Stimulated activated CD4-positive, alpha-beta T cell treated with anti-CD3 and anti-CD28 coated beads, Interleukin-12 subunit alpha, Interleukin-12 subunit beta, amount 100 ng/mL, for 24 hours (primary cell): ENCODE measurements at regions not wholly inside any gene's neighbourhood (a gene's known extent, or its start where the extent isn't known, plus 50 kb on each side); places are given as distances from the start of the nearest gene placed in this dataset.

Experiments
- DNase-seq, 2 experiments: peaks; one replicate each; pipeline ENCODE4 v3.0.0-alpha.2; 2020; ENCODE audit warnings: low read depth in 2 of 2

DNA sequence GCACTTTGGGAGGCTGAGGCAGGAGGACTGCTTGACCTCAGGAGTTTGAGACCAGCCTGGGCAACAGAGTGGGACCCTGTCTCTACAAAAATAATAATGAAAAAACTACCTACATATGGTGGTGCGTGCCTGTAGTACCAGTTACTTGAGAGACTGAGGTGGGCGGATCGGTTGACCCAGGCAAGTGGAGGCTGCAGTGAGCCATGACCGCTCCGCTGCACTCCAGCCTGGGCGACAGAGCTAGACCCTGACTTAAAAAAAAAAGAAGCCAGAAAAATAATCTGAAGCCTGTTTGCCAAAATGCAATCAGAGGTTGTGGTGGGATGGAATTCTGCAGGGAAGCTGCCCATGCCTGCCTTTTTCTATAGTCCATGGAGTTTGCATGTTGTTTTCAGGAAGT, 50.4 kb upstream of the GGTA1 start:
- no peak for DNase-seq

GRCh38 chr9:121550569-121551512, 51.2 kb upstream of the GGTA1 start:
- peak; percentile 51 to 64 for DNase-seq

- no peak for DNase-seq
Measured at GRCh38 chr9:121551985-121552753, 52.5 kb upstream of the GGTA1 start.

- DNase-seq: no peak
Measured at GRCh38 chr9:121556082-121556481, 56.4 kb upstream of the GGTA1 start.

DNA sequence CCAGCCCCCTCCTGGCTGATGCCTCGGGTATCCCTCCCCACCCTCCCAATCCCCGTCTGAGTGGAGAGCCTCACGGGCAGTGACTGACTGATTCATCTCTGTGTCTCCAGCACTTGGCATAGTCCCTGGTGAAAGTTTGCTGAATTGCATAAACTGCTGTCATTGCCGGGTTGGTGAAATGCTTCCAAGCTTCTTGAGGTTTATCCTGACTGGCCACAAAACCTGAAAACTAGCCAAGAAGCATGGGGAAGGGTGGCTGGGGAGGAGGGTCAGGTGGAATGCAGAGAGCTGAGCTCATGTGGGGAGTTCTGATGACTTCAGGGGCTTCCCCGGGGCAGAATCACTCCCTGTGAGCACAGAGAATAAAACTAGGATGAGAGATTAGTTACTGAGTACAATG, 56.9 kb upstream of the GGTA1 start:
- DNase-seq: no peak

- DNase-seq: peak in 1 of 2 experiments; percentile 8
Measured at GRCh38 chr9:121557581-121558447, 58.2 kb upstream of the GGTA1 start.

DNA sequence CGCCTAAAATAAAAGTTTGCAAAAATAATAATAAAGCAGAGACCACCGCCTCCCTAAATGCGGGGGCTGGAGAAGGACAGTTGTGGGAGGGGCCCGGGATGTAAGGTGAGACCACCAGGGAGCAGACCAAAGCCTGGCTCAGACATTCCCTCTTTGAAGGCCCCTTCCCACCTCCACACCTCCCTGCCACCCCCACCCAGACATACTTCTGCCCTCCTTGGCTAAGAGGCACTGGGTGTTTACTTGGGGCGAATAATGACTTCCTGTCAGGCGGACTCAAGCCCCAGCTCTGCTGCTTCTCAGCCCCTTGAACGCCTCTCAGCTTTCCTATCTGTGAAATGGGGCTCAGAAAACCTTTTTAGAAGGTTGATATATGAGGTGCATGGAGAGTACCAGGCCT, 58.8 kb upstream of the GGTA1 start:
- DNase-seq: no peak

- no peak for DNase-seq
Measured at GRCh38 chr9:121559183-121559582, 59.5 kb upstream of the GGTA1 start.

DNA sequence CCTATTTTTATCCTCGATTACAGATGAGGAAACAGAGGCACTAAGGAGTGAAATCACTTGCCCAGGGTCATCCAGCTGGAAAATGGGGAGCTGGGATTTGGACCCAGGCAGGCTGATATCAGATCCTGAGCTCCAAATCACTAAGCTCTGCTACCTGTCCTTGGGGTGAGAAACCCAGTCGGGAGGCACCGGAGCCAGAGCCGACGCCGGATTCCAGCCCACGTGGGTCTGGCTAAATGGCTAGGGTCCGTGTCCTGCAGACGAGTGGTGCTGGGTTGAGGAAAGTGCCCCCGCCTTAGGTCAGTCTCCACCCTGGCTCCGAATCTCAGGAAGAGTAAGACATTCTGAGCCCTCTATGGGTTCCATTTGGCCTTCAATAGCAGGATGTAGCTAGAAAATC, 61.3 kb upstream of the GGTA1 start:
- no peak for DNase-seq

DNA sequence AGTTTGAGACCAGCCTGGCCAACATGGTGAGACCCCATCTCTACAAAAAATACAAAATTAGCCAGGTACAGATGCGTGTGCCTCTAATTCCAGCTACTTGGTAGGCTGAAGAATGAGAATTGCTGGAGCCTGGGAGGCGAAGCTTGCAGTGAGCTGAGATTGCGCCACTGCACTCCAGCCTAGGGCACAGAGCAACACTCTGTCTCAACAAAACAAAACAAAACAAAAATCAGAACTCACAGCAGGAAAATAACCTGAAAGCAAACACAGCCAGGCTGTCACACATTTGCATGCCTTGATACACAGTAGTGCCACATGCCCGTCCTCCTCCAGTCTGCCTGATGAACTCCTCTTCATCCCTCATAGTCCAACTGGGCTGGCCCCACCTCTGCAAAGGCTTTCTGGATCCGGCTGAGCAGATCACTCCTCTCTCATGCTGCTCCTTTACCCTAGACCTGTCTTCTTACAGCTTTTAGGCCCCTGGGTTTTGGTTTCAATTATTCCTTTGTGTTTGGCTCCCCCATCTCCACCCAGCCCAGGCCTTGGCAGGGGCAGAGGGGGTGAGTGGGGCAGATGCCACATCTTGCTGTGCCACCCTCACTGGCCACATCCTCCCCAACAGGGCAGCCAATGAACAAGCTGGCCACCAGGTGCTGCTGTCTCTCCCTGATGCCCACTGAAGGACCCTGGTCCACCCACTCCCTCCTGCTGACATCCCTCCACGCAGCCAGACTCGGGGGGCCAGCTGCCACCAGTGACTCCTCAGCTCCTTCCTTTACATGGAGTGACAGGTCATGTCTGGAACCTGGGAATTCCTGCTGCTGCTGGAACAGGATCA, 62.0 kb upstream of the GGTA1 start:
- no peak for DNase-seq

DNA sequence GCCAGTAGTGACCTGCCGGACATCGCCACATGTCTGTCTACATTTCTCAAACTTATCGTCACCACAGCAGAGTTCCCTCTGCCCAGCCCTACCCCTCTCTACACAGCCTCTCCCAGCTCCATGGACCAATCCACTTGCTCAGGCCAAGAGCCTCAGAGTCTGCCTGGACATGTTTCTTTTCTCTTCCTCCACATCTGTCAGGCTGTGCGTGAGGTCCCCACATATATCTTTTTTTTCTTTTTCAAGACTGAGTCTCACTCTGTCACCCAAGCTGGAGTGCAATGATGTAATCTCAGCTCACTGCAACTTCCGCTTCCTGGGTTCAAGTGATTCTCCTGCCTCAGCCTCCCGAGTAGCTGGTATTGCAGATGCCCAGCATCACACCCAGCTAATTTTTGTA, 62.7 kb upstream of the GGTA1 start:
- no peak for DNase-seq

- DNase-seq: no peak
Measured at GRCh38 chr9:121563425-121563824, 63.8 kb upstream of the GGTA1 start.

DNA sequence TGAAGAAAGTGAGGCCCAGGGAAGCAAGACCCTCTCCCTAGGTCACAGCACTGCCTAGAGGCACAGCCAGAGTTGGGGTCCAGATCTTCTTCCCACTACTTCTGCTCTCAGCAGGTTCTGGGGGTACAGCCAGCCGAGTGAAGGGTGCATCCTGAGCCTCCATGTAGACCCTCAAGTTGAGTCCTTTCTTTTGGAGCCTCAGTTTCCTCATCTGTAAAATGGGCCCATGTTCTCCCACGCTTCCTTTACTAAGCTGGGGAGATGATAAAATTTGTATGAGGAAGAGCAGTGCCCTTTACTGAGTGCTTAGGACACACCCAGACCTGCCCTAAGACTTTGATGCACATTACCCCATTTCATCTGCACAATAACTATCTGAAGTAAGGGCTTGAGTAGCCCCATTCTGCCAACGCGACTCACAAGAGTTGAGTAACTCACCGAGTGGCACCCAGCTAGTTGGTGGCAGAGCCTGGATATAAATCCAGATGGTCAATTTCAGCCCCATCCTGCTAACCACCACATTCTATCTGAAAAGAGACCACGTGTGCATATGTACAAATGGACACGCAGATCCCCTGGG, 64.3 kb upstream of the GGTA1 start:
- no peak for DNase-seq

DNA sequence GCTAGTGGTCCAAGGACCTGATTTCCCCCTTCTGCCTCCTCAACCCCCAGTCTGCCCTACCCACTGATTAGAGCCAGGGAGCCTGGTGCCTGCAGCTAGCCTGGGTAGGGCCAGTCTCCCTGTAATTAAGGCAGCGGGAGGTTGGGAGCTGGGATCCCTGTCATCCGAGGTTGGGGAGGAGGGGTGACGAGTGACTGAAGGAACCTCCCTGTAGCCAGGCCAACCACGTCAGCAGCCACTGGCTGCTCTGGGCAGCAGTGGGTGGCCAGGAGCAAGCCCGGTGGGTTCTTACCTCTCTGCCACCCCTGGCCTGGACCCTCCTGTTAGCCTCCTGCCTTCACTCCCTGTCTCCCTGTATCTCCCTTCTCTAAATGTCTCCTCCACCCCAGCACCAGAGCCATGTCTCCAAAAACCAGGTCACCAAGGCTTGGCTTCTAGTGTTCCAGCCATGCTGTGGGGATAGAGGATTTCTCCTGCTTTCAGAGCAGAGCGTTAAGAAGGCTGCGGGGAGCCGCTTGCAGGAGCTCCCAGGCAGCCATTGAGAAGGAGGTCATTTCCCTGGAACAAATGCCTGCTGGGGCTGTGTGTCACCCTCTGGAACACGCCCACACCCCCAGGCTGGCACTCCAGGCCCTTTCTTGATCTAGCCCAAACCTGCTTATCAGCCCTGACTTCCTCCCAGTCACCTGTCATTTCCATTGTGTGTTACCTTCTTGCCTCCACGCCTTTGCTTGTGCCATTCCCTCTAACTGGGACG, 65.0 kb upstream of the GGTA1 start:
- DNase-seq: no peak

- DNase-seq: no peak
Measured at GRCh38 chr9:121566481-121567465, 67.1 kb upstream of the GGTA1 start.

DNA sequence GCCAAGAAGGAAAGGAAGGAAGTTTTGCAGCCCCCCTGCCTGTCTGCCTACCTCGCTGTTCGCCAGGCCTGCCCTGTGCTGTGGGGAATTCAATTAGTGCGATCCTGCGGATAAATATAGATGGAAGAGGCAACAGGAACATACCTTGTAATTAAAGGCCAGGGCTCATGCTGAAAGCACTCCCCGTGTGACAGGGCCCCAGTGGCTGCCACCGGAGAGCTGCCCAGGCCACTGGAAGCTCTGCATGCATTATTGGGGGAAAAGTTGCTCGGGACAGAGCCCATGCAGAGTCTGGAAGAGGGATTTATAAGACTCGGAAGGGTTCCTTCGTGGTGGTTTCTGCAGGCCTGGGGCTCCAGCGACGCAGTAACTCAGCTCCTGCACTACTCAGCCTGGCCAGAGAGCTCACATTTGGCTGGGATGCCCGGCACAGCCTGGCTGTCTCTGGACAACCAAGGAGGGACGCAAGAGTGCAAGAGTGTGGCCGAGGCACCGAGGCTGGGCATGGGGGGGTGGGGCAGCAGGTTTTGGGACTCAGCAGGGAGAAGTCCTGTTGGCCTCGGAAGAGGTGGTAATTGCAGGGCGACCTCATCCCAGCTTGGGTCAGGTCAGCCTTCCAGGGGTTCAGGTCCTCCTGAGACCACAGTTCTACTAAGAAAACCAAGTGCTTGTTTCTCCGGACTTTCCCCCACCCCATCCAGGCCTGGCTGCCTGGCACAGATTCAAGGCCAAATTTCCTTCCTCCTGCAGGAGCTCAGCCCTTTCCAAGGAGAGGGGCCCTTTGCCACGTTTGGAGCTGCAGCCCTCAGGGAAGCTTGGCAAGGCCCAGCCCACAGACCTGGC, 68.1 kb upstream of the GGTA1 start:
- DNase-seq: no peak

- no peak for DNase-seq
Measured at GRCh38 chr9:121568343-121569265, 69.0 kb upstream of the GGTA1 start.
